H1 (cell line): ENCODE measurements at regions not wholly inside any gene's neighbourhood (a gene's known extent, or its start where the extent isn't known, plus 50 kb on each side); places are given as distances from the start of the nearest gene placed in this dataset.

ENCODE experiments used
- CTCF ChIA-PET: fragments of 300-600 bp; sonication (Branson Sonifier 250); formaldehyde crosslinking; loops from one replicate; lab custom pipeline; 2021; ENCODE audit not compliant: partially characterized antibody; lab: Charles Lee
- POLR2A ChIA-PET: fragments of 300-600 bp; sonication (Branson Sonifier 250); formaldehyde crosslinking; loops from one replicate; lab custom pipeline; 2021; ENCODE audit warnings: inconsistent platforms; ENCODE audit not compliant: partially characterized antibody; lab: Charles Lee
- DNase-seq, 2 experiments: peaks; one replicate each; pipeline versions ENCODE4 v3.0.0 to v3.0.0-alpha.2; 2010 to 2022; ENCODE audit warnings: low spot score in 2 of 2, low read depth in 1 of 2, mixed read lengths in 1 of 2
- FAIRE-seq: peaks from 2 replicates; lab custom pipeline; 2011; peaks lifted over from hg19 to GRCh38; lab: Jason Lieb, UNC
- H2AFZ ChIP-seq: 2 replicates; pipeline ENCODE4 v1.8.1; 2012; ENCODE audit warnings: low read length, inconsistent platforms
- H2AK5ac ChIP-seq: 2 replicates; pipeline ENCODE4 v1.6.1; 2013; ENCODE audit warnings: low read depth, low read length
- H2BK120ac ChIP-seq: replicated peaks from 2 replicates; pipeline ENCODE3; 2013; ENCODE audit warnings: low read depth, low read length, inconsistent platforms
- H2BK12ac ChIP-seq: 2 replicates; pipeline ENCODE4 v1.6.1; 2013; ENCODE audit warnings: low read depth, low read length
- H2BK15ac ChIP-seq: 2 replicates; pipeline ENCODE4 v1.6.1; 2013; ENCODE audit warnings: low read length
- H2BK20ac ChIP-seq: 2 replicates; pipeline ENCODE4 v1.6.1; 2013; ENCODE audit warnings: low read length
- H2BK5ac ChIP-seq: 2 replicates; pipeline ENCODE4 v1.6.1; 2013; ENCODE audit warnings: low read depth, low read length
- H3K14ac ChIP-seq: 2 replicates; pipeline ENCODE4 v1.6.1; 2013; ENCODE audit warnings: inconsistent platforms; ENCODE audit not compliant: insufficient read length
- H3K18ac ChIP-seq: 2 replicates; pipeline ENCODE4 v1.6.1; 2013; ENCODE audit warnings: low read length; ENCODE audit errors: extremely low read depth
- H3K23ac ChIP-seq: 2 replicates; pipeline ENCODE4 v1.6.1; 2013; ENCODE audit warnings: inconsistent platforms; ENCODE audit not compliant: insufficient read length
- H3K23me2 ChIP-seq: 2 replicates; pipeline ENCODE4 v1.6.1; 2013; ENCODE audit warnings: low read depth, low read length
- H3K27ac ChIP-seq: 2 replicates; pipeline ENCODE4 v1.6.1; 2011; ENCODE audit warnings: low read depth, low read length, inconsistent platforms
- H3K27me3 ChIP-seq, 4 experiments: replicated peaks in 1 of 4; 1 replicate in 1 of 4; 2 replicates in 3 of 4; pipeline versions ENCODE4 v1.6.1 to v1.8.1; 2011 to 2013; ENCODE audit warnings: low read length in 3 of 4, mild to moderate bottlenecking in 3 of 4, inconsistent platforms in 2 of 4, mixed read lengths in 2 of 4, moderate library complexity in 1 of 4; ENCODE audit not compliant: control insufficient read depth in 3 of 4, insufficient read depth in 3 of 4; ENCODE audit errors: extremely low read depth in 1 of 4
- H3K36me3 ChIP-seq, 4 experiments: 2 replicates each; pipeline versions ENCODE4 v1.6.1 to v1.8.1; 2011 to 2013; ENCODE audit warnings: mild to moderate bottlenecking in 4 of 4, low read length in 3 of 4, moderate library complexity in 2 of 4, control low read depth in 1 of 4, inconsistent platforms in 1 of 4; ENCODE audit not compliant: insufficient read depth in 4 of 4, control insufficient read depth in 2 of 4
- H3K4ac ChIP-seq: replicated peaks from 2 replicates; pipeline ENCODE3; 2013; ENCODE audit warnings: low read length, low read depth, mixed read lengths, inconsistent platforms; ENCODE audit not compliant: insufficient read length
- H3K4me1 ChIP-seq, 4 experiments: replicated peaks in 1 of 4; 1 replicate in 1 of 4; 2 replicates in 3 of 4; pipeline versions ENCODE4 v1.6.1 to v1.8.1; 2011 to 2013; ENCODE audit warnings: low read length in 3 of 4, inconsistent platforms in 2 of 4, mixed read lengths in 1 of 4; ENCODE audit not compliant: insufficient read depth in 4 of 4, control insufficient read depth in 3 of 4
- H3K4me2 ChIP-seq, 2 experiments: 2 replicates each; pipeline versions ENCODE4 v1.6.1 to v1.8.1; 2011 to 2013; ENCODE audit warnings: low read depth in 2 of 2, low read length in 2 of 2, control low read depth in 1 of 2, inconsistent platforms in 1 of 2, mild to moderate bottlenecking in 1 of 2; ENCODE audit not compliant: insufficient read depth in 1 of 2
- H3K4me3 ChIP-seq, 4 experiments: fragments of 200-600, 300-600 bp in 1 of 4; sonication (generic), shearing (Covaris generic), sonication (Bioruptor Twin) in 1 of 4; 2 replicates each; pipeline versions ENCODE4 v1.5.1 to v1.8.1; 2011 to 2016; ENCODE audit warnings: low read length in 4 of 4, low read depth in 3 of 4, control low read depth in 2 of 4, inconsistent platforms in 2 of 4, mild to moderate bottlenecking in 2 of 4, mixed read lengths in 1 of 4, moderate library complexity in 1 of 4; ENCODE audit not compliant: insufficient read depth in 2 of 4; ENCODE audit errors: extremely low read depth in 1 of 4
- H3K56ac ChIP-seq: replicated peaks from 2 replicates; pipeline ENCODE3; 2013; ENCODE audit warnings: low read depth, mild to moderate bottlenecking, mixed read lengths, low read length, inconsistent platforms; ENCODE audit not compliant: insufficient read length
- H3K79me1 ChIP-seq: 2 replicates; pipeline ENCODE4 v1.6.1; 2013; ENCODE audit warnings: low read depth, low read length, control low read depth
- H3K79me2 ChIP-seq, 2 experiments: 2 replicates each; pipeline versions ENCODE4 v1.6.1 to v1.8.1; 2012 to 2013; ENCODE audit warnings: low read length in 2 of 2, mild to moderate bottlenecking in 2 of 2, inconsistent platforms in 1 of 2; ENCODE audit not compliant: insufficient read depth in 2 of 2, control insufficient read depth in 1 of 2
- H3K9ac ChIP-seq, 4 experiments: replicated peaks in 1 of 4; 1 replicate in 1 of 4; 2 replicates in 3 of 4; pipeline versions ENCODE4 v1.6.1 to v1.8.1; 2011 to 2013; ENCODE audit warnings: low read depth in 3 of 4, low read length in 3 of 4, control low read depth in 2 of 4, mild to moderate bottlenecking in 2 of 4, moderate library complexity in 2 of 4, inconsistent platforms in 1 of 4; ENCODE audit errors: extremely low read depth in 1 of 4
- H3K9me3 ChIP-seq, 2 experiments: 2 replicates each; pipeline versions ENCODE4 v1.6.1 to v1.8.1; 2012 to 2013; ENCODE audit warnings: mild to moderate bottlenecking in 2 of 2, moderate library complexity in 2 of 2, control low read depth in 1 of 2, inconsistent platforms in 1 of 2, low read depth in 1 of 2, low read length in 1 of 2, mixed read lengths in 1 of 2; ENCODE audit not compliant: insufficient read depth in 2 of 2
- H4K20me1 ChIP-seq, 2 experiments: replicated peaks in 1 of 2; 2 replicates each; pipeline versions ENCODE3 to v1.8.1; 2011 to 2013; ENCODE audit warnings: inconsistent platforms in 2 of 2, low read length in 2 of 2, mild to moderate bottlenecking in 1 of 2; ENCODE audit not compliant: insufficient read depth in 2 of 2, control insufficient read depth in 1 of 2
- H4K5ac ChIP-seq: 2 replicates; pipeline ENCODE4 v1.6.1; 2013; ENCODE audit warnings: low read length, low read depth, mixed read lengths, inconsistent platforms; ENCODE audit not compliant: insufficient read length
- H4K8ac ChIP-seq: 2 replicates; pipeline ENCODE4 v1.8.0; 2013; ENCODE audit warnings: mild to moderate bottlenecking, moderate library complexity, low read length, inconsistent platforms; ENCODE audit not compliant: insufficient read depth; ENCODE audit errors: extremely low read depth
- H4K91ac ChIP-seq: replicated peaks from 2 replicates; pipeline ENCODE3; 2013; ENCODE audit warnings: low read length, mixed read lengths, inconsistent platforms; ENCODE audit not compliant: insufficient read length
- CHD1 ChIP-seq: IDR thresholded peaks from 2 replicates; pipeline ENCODE4 v1.6.1; 2012; ENCODE audit warnings: low read depth, low read length, improper control_type of control experiment
- CTCF ChIP-seq, 3 experiments: IDR thresholded peaks; 1 replicate in 2 of 3; 2 replicates in 1 of 3; pipeline versions ENCODE4 v1.5.1 to v1.6.1; 2011; ENCODE audit warnings: low read length in 3 of 3, mild to moderate bottlenecking in 3 of 3, inconsistent platforms in 2 of 3, low read depth in 1 of 3, moderate library complexity in 1 of 3; ENCODE audit not compliant: insufficient read depth in 1 of 3; ENCODE audit errors: control extremely low read depth in 1 of 3
- RAD21 ChIP-seq, 2 experiments: IDR thresholded peaks in 1 of 2; conservative IDR thresholded peaks in 1 of 2; 2 replicates each; pipeline ENCODE4 v1.6.1; 2011; ENCODE audit warnings: low read depth in 2 of 2, low read length in 2 of 2, improper control_type of control experiment in 1 of 2, inconsistent platforms in 1 of 2, mild to moderate bottlenecking in 1 of 2, moderate library complexity in 1 of 2
- WGBS, 2 experiments: shearing (Covaris generic) in 1 of 2; methylation state at CpG; one replicate each; pipeline versions ENCODE4 v1.1.6 to v1.1.7; 2013 to 2015; ENCODE audit warnings: low lambda C conversion rate in 2 of 2, mixed read lengths in 2 of 2, inconsistent platforms in 1 of 2, low coverage in 1 of 2, missing lambda C conversion rate in 1 of 2; ENCODE audit not compliant: insufficient replicate concordance in 2 of 2, insufficient coverage in 1 of 2, insufficient read length in 1 of 2; ENCODE audit errors: extremely low coverage in 1 of 2, missing lambda C conversion rate in 1 of 2; 5-methylcytosine and 5-hydroxymethylcytosine counted together
- TF ChIP-seq, protein P1 (sequence below): IDR thresholded peaks from 2 replicates; pipeline ENCODE4 v1.6.1; 2011; ENCODE audit warnings: low read length, improper control_type of control experiment

- Histone ChIP-seq H3K23me2 (no peaks in the 10 kb centered on the region), H3K18ac (no peak overlapping the region), H3K27ac (no peak overlapping the region), H2BK5ac (no peak overlapping the region), H3K9me3 (no peaks in the 10 kb centered on the region), H3K4me2 (no peak overlapping the region), H4K8ac (no peak overlapping the region), H4K5ac (no peak overlapping the region), H3K79me1 (no peaks in the 10 kb centered on the region), H4K20me1 (no peaks in the 10 kb centered on the region), H3K4me1 (peaks cover 0 to 2% (median 0%) of the 10 kb centered on the region in 4 experiments; a peak in 2 of 7 replicates), H2BK15ac (no peak overlapping the region), H3K27me3 (no peaks in the 10 kb centered on the region), H2BK20ac (no peak overlapping the region), H3K14ac (no peak overlapping the region), H2AK5ac (no peak overlapping the region), H3K79me2 (no peaks in the 10 kb centered on the region), H3K56ac (no peak overlapping the region), H3K4me3 (no peak overlapping the region), H3K4ac (peak overlapping the region; percentile 81), H2BK120ac (no peak overlapping the region), H3K9ac (no peak overlapping the region), H2BK12ac (no peak overlapping the region), H3K23ac (no peak overlapping the region), H2AFZ (peak overlapping the region; percentile 96), H3K36me3 (no peaks in the 10 kb centered on the region), H4K91ac (no peak overlapping the region)
- WGBS, 2 experiments, result 81% methylated on average over 10 of the region's 10 CpGs; no CpG with 5 or more reads in 1 of the 2 experiments
- POLR2A ChIA-PET, result no interaction called here
- CTCF ChIA-PET, result interaction anchor here (1.0 to 2.2 kb wide), 3 partner anchors 9 to 17 kb away, joined by 3 to 11 read pairs (median 4); no protein-coding TSS in a partner anchor
- FAIRE-seq, result no peak
- DNase-seq, result no peak
- TF ChIP-seq CTCF (IDR thresholded peaks at IDR 0.05; ENCODE audit: control extremely low read depth in 1 of 3, insufficient read depth in 1 of 3, low read depth in 1 of 3, low read length in 3 of 3) (no peak), RAD21 (IDR thresholded peaks at IDR 0.05 in 1 of 2, conservative IDR thresholded peaks at IDR 0.05 in 1 of 2; ENCODE audit: low read depth in 2 of 2, low read length in 2 of 2) (no peak), CHD1 (no peak)
- TF ChIP-seq, protein P1, sequence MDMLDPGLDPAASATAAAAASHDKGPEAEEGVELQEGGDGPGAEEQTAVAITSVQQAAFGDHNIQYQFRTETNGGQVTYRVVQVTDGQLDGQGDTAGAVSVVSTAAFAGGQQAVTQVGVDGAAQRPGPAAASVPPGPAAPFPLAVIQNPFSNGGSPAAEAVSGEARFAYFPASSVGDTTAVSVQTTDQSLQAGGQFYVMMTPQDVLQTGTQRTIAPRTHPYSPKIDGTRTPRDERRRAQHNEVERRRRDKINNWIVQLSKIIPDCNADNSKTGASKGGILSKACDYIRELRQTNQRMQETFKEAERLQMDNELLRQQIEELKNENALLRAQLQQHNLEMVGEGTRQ, result no peak
Measured at GRCh38 chr2:176464886-176465564, 195.8 kb downstream of the MTX2 start.
